Mesothelial cell of epicardium (in vitro differentiated cells): ENCODE measurements at regions not wholly inside any gene's neighbourhood (a gene's known extent, or its start where the extent isn't known, plus 50 kb on each side); places are given as distances from the start of the nearest gene placed in this dataset.

Experiments
- DNase-seq, 2 experiments: peaks; one replicate each; pipeline ENCODE4 v3.0.0; 2021; ENCODE audit warnings: low spot score in 2 of 2; ENCODE audit not compliant: unreplicated experiment in 2 of 2
- H3K27ac Mint-ChIP-seq: 2 replicates; pipeline ENCODE4 v1.8.0; 2021; ENCODE audit warnings: mixed read lengths
- H3K27me3 Mint-ChIP-seq: 2 replicates; pipeline ENCODE4 v1.8.0; 2021; ENCODE audit warnings: low read depth, mixed read lengths
- H3K36me3 Mint-ChIP-seq: 2 replicates; pipeline ENCODE4 v1.8.0; 2021; ENCODE audit warnings: mixed read lengths
- H3K4me1 Mint-ChIP-seq: 2 replicates; pipeline ENCODE4 v1.8.0; 2021; ENCODE audit warnings: mixed read lengths
- H3K4me3 Mint-ChIP-seq: 2 replicates; pipeline ENCODE4 v1.8.0; 2021; ENCODE audit warnings: mild to moderate bottlenecking, moderate library complexity, mixed read lengths
- H3K9me3 Mint-ChIP-seq: 2 replicates; pipeline ENCODE4 v1.8.0; 2021; ENCODE audit warnings: mixed read lengths
- CTCF ChIP-seq: fragments of 200-600 bp; sonication (generic); IDR thresholded peaks from one replicate; pipeline ENCODE4 v1.5.0; 2021; ENCODE audit warnings: antibody characterized with exemption; ENCODE audit not compliant: unreplicated experiment

- H3K4me3 Mint-ChIP-seq = no peak overlapping the region
- H3K4me1 Mint-ChIP-seq = no peaks in the 10 kb centered on the region
- no peaks in the 10 kb centered on the region for H3K27me3 Mint-ChIP-seq
- H3K27ac Mint-ChIP-seq = no peak overlapping the region
- no peak for DNase-seq
- peaks cover 22% of the 10 kb centered on the region for H3K9me3 Mint-ChIP-seq
- peaks cover 4% of the 10 kb centered on the region for H3K36me3 Mint-ChIP-seq
- TF ChIP-seq CTCF = no peak
Measured at GRCh38 chr5:68803881-68804319, 289.9 kb upstream of the SLC30A5 start.

DNA sequence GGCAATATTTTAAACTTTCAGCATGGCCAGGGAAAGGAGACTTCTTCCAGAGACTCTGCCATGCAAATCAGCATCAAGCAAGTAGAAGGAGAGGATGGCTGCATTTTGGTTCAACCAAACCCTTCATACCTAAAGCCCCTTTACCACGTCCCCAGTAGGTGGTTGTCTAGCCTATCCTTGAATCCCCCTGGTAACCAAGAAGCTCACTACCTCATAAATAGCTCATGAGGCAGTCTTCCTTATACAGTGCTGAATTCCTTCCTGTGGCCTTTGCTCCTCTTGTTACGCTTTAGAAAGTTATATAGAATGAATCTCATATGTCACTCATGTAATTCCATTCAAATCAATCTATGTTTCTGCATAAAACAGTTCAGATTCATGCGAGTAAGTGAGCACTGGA, 289.5 kb upstream of the SLC30A5 start:
- Mint-ChIP-seq H3K9me3 (peaks cover 26% of the 10 kb centered on the region), H3K27ac (no peak overlapping the region), H3K27me3 (no peaks in the 10 kb centered on the region), H3K4me3 (no peak overlapping the region), H3K4me1 (no peaks in the 10 kb centered on the region), H3K36me3 (peaks cover 4% of the 10 kb centered on the region)
- no peak for TF ChIP-seq CTCF
- DNase-seq = no peak

GRCh38 chr5:68805444-68805843, 288.4 kb upstream of the SLC30A5 start:
- H3K27ac Mint-ChIP-seq = no peak overlapping the region

GRCh38 chr5:68817632-68818031, 276.2 kb upstream of the SLC30A5 start:
- H3K9me3 Mint-ChIP-seq = peaks cover 14% of the 10 kb centered on the region
- no peak overlapping the region for H3K27ac Mint-ChIP-seq

More at GRCh38 chr5:68805444-68805843, 288.4 kb upstream of the SLC30A5 start:
- no peaks in the 10 kb centered on the region for H3K27me3 Mint-ChIP-seq
- TF ChIP-seq CTCF = no peak
- peaks cover 4% of the 10 kb centered on the region for H3K36me3 Mint-ChIP-seq
- H3K9me3 Mint-ChIP-seq = peaks cover 32% of the 10 kb centered on the region
- no peaks in the 10 kb centered on the region for H3K4me1 Mint-ChIP-seq
- no peak for DNase-seq
- H3K4me3 Mint-ChIP-seq = no peak overlapping the region

GRCh38 chr5:68818057-68818695, 275.6 kb upstream of the SLC30A5 start:
- peaks cover 6% of the 10 kb centered on the region for H3K4me1 Mint-ChIP-seq
- no peaks in the 10 kb centered on the region for H3K27me3 Mint-ChIP-seq
- TF ChIP-seq CTCF = no peak
- no peak overlapping the region for H3K4me3 Mint-ChIP-seq
- no peaks in the 10 kb centered on the region for H3K36me3 Mint-ChIP-seq
- no peak for DNase-seq
- H3K27ac Mint-ChIP-seq = no peak overlapping the region
- peaks cover 14% of the 10 kb centered on the region for H3K9me3 Mint-ChIP-seq

More at GRCh38 chr5:68817632-68818031, 276.2 kb upstream of the SLC30A5 start:
- Mint-ChIP-seq H3K36me3 (no peaks in the 10 kb centered on the region), H3K4me3 (no peak overlapping the region), H3K27me3 (no peaks in the 10 kb centered on the region), H3K4me1 (peaks cover 1% of the 10 kb centered on the region)
- no peak for DNase-seq
- no peak for TF ChIP-seq CTCF
